GM23248 (cell line): ENCODE measurements at regions not wholly inside any gene's neighbourhood (a gene's known extent, or its start where the extent isn't known, plus 50 kb on each side); places are given as distances from the start of the nearest gene placed in this dataset.

Experiments used
- DNase-seq: peaks from one replicate; pipeline ENCODE4 v3.0.0-alpha.2; 2015
- H2AFZ ChIP-seq: fragments of 200-600 bp; sonication (generic); 2 replicates; pipeline ENCODE4 v1.6.1; 2016; ENCODE audit warnings: antibody characterized with exemption
- H3F3A ChIP-seq: fragments of 200-600 bp; sonication (generic); 2 replicates; pipeline ENCODE4 v1.6.1; 2016; ENCODE audit warnings: mild to moderate bottlenecking, antibody characterized with exemption, mixed run types; ENCODE audit not compliant: insufficient read depth
- H3K27ac ChIP-seq: fragments of 200-600 bp; sonication (generic); 2 replicates; pipeline ENCODE4 v1.5.1; 2016; ENCODE audit warnings: mild to moderate bottlenecking
- H3K27me3 ChIP-seq: fragments of 200-600 bp; sonication (generic); replicated peaks from 2 replicates; pipeline ENCODE4 v1.6.1; 2016; ENCODE audit warnings: mild to moderate bottlenecking; ENCODE audit not compliant: insufficient read depth
- H3K36me3 ChIP-seq: fragments of 200-600 bp; sonication (generic); 2 replicates; pipeline ENCODE4 v1.6.1; 2016; ENCODE audit warnings: low read depth, mild to moderate bottlenecking
- H3K4me1 ChIP-seq: fragments of 200-600 bp; sonication (generic); 2 replicates; pipeline ENCODE4 v1.6.1; 2016; ENCODE audit warnings: mild to moderate bottlenecking; ENCODE audit not compliant: insufficient read depth
- H3K4me2 ChIP-seq: fragments of 200-600 bp; sonication (generic); one replicate; pipeline ENCODE4 v1.6.1; 2016; ENCODE audit warnings: mild to moderate bottlenecking; ENCODE audit not compliant: unreplicated experiment
- H3K4me3 ChIP-seq: fragments of 200-600 bp; sonication (generic); 2 replicates; pipeline ENCODE4 v1.5.1; 2016; ENCODE audit warnings: mild to moderate bottlenecking
- H3K79me2 ChIP-seq: fragments of 200-600 bp; sonication (generic); 2 replicates; pipeline ENCODE4 v1.6.1; 2016; ENCODE audit warnings: mild to moderate bottlenecking; ENCODE audit not compliant: insufficient read depth
- H3K9ac ChIP-seq: fragments of 200-600 bp; sonication (generic); 2 replicates; pipeline ENCODE4 v1.6.1; 2016; ENCODE audit warnings: mild to moderate bottlenecking
- H3K9me2 ChIP-seq: fragments of 200-600 bp; sonication (generic); 2 replicates; pipeline ENCODE4 v1.6.1; 2016; ENCODE audit warnings: mixed run types, mild to moderate bottlenecking, moderate library complexity; ENCODE audit not compliant: insufficient read depth
- H3K9me3 ChIP-seq: fragments of 200-600 bp; sonication (generic); one replicate; pipeline ENCODE4 v1.6.1; 2017; ENCODE audit warnings: low read depth
- H4K20me1 ChIP-seq: fragments of 200-600 bp; sonication (generic); 2 replicates; pipeline ENCODE4 v1.6.0; 2016; ENCODE audit not compliant: insufficient read depth
- EZH2 ChIP-seq: fragments of 200-600 bp; sonication (generic); IDR thresholded peaks from 2 replicates; pipeline ENCODE4 v1.6.1; 2018; ENCODE audit warnings: antibody characterized with exemption, mild to moderate bottlenecking; ENCODE audit not compliant: insufficient read depth, poor library complexity, severe bottlenecking
- EZH2phosphoT487 ChIP-seq: fragments of 200-600 bp; sonication (generic); IDR thresholded peaks from 2 replicates; pipeline ENCODE4 v1.6.1; 2018; ENCODE audit warnings: antibody characterized with exemption, moderate library complexity, mild to moderate bottlenecking, low read depth; ENCODE audit not compliant: insufficient read depth
- WGBS, 2 experiments: methylation state at CpG; one replicate each; pipeline ENCODE4 v1.1.6; 2015 to 2017; ENCODE audit warnings: low lambda C conversion rate in 2 of 2, low coverage in 1 of 2; ENCODE audit errors: missing lambda C conversion rate in 2 of 2; 5-methylcytosine and 5-hydroxymethylcytosine counted together
- in situ Hi-C: fragments of 300-500 bp; cut with MboI; formaldehyde crosslinking; loops from 2 replicates; pipeline ENCODE4 v1.15.0; 2020

DNA sequence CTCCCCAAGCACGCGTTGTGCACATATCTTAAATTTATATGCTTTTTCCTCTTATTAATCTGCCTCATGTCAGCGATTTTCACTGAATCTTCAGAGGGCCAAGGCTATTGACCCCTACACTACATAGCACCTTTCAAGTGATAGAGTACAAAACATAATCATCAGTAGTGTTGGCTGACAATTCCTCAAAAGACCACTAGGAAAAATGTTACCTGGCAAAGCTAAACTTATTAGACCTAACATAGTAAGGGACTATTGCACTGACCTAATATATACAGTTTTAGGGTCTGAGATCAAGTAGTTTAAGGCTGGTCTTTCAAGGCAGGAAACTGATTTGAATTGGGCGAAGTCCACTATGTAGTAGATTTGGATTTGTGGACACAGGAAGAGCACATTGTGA lies 244.2 kb upstream of the ZC3H15 start:
- no peak overlapping the region for H3K4me2 ChIP-seq
- no peak overlapping the region for H3K4me3 ChIP-seq
- WGBS, 2 experiments: 93% methylated on average over 4 of the region's 4 CpGs
- TF ChIP-seq EZH2 (no peak), EZH2phosphoT487 (no peak)
- H3K79me2 ChIP-seq: no peaks in the 10 kb centered on the region
- H3K4me1 ChIP-seq: no peaks in the 10 kb centered on the region
- H2AFZ ChIP-seq: no peak overlapping the region
- in situ Hi-C loops: no loop called here
- H4K20me1 ChIP-seq: no peaks in the 10 kb centered on the region
- H3K9me2 ChIP-seq: no peaks in the 10 kb centered on the region
- H3K27ac ChIP-seq: no peak overlapping the region
- H3K27me3 ChIP-seq: no peaks in the 10 kb centered on the region
- no peaks in the 10 kb centered on the region for H3K36me3 ChIP-seq
- H3K9me3 ChIP-seq: no peaks in the 10 kb centered on the region
- H3K9ac ChIP-seq: no peak overlapping the region
- no peak for DNase-seq
- H3F3A ChIP-seq: no peaks in the 10 kb centered on the region

DNA sequence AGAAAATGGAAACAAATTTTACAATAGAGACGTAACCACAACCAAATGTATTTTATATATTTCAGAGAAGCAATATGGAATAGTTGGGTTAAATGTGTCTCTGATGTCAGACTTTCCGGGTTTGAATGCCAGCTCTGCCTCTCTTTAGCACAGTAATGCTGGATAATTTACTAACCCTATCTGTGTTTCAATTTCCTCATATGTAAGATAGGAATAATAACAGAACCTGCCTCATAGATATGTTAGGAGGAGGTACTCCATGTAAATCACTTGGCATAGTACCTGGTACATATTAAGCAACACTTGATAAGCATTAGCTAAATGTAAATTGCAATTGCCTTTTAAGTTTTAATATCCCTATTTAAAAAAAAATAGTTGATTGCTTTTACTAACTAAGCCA lies 231.3 kb upstream of the ZC3H15 start:
- H4K20me1 ChIP-seq: no peaks in the 10 kb centered on the region
- H3K9me3 ChIP-seq: no peaks in the 10 kb centered on the region
- H3K9me2 ChIP-seq: no peaks in the 10 kb centered on the region
- in situ Hi-C loops: no loop called here
- DNase-seq: no peak
- no peak overlapping the region for H3K4me2 ChIP-seq
- H3K4me3 ChIP-seq: no peak overlapping the region
- no peak overlapping the region for H3K27ac ChIP-seq
- no peaks in the 10 kb centered on the region for H3K79me2 ChIP-seq
- H2AFZ ChIP-seq: no peak overlapping the region
- no peaks in the 10 kb centered on the region for H3K4me1 ChIP-seq
- no peaks in the 10 kb centered on the region for H3K27me3 ChIP-seq
- 90 to 98% methylated on average over 2 of the region's 2 CpGs for WGBS, 2 experiments
- no peak overlapping the region for H3K9ac ChIP-seq
- H3K36me3 ChIP-seq: no peaks in the 10 kb centered on the region
- TF ChIP-seq EZH2phosphoT487 (no peak), EZH2 (no peak)
- H3F3A ChIP-seq: no peaks in the 10 kb centered on the region

DNA sequence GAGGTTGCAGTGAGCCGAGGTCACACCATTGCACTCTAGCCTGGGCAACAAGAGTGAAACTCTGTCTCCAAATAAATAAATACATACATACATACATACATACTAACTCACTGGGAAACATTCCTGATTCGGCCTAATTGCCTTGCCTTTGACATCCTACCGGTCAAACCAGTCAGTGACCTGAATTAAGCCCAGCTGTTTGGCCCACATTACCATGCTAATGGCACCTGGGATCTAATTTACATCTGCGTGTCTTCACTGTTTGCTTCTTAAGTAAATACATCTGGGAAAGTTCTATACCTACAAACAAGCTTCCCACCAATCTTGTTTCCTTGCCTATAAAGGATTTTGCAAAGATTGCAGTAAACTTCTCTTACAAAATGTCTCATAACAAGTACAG lies 230.2 kb upstream of the ZC3H15 start:
- H3K27ac ChIP-seq: no peak overlapping the region
- no peak for DNase-seq
- no peak overlapping the region for H3K4me3 ChIP-seq
- H2AFZ ChIP-seq: no peak overlapping the region
- H3F3A ChIP-seq: no peaks in the 10 kb centered on the region
- H3K9me3 ChIP-seq: no peaks in the 10 kb centered on the region
- no peaks in the 10 kb centered on the region for H3K27me3 ChIP-seq
- no peak for TF ChIP-seq EZH2
- no peak for TF ChIP-seq EZH2phosphoT487
- no peaks in the 10 kb centered on the region for H3K79me2 ChIP-seq
- in situ Hi-C loops: no loop called here
- no peaks in the 10 kb centered on the region for H3K4me1 ChIP-seq
- H3K9ac ChIP-seq: no peak overlapping the region
- no peaks in the 10 kb centered on the region for H3K36me3 ChIP-seq
- H3K4me2 ChIP-seq: no peak overlapping the region
- WGBS, 2 experiments: 83 to 86% methylated on average over 4 of the region's 4 CpGs
- H4K20me1 ChIP-seq: no peaks in the 10 kb centered on the region
- H3K9me2 ChIP-seq: no peaks in the 10 kb centered on the region

DNA sequence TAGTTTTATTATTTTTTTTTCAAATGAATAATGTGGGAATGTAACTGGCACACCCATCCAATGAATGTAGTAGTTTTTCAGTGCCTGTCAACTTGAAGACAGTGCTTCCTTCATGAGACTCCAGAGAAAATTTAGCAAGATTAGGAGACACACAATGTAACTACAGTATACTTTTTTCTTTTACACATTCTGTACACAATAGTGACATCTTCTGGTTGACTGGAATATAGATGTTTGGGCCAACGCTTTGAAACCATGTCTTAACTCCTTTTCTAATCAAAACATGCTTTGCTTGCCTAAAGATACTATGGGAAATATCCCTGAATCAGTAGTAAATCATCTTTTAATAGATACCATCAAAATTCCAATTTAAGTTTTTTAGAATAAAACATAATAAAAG lies 229.5 kb upstream of the ZC3H15 start:
- no peak overlapping the region for H3K9ac ChIP-seq

DNA sequence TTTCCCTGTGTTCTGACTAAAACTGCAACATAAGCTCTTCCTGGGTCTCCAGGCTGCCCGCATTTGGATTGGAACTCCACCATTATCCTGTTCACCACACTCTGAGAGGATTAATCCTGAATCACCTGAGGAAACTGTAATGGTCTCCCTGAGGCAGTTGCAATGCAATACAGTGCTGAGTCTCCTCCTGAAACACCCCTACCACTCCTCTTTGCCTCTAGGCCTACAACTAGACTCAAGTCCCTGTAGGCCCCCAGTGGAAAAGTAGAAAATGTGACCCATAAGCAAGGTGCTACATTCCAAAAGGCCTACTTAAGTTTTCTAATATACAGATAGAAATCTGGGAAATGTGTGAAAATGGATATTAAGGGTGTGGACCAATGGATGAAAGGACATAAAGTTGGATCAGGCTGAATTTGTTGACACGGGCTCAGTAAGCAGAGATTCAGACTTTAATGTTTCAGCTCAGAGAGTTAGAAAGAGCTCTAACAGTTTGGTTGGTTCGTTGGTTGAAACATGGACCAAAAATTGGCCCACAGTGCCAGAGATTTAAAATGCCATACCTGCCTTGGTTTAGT lies 222.3 kb upstream of the ZC3H15 start:
- H3K4me1 ChIP-seq: no peaks in the 10 kb centered on the region
- TF ChIP-seq EZH2phosphoT487: no peak
- TF ChIP-seq EZH2: no peak
- in situ Hi-C loops: no loop called here
- no peaks in the 10 kb centered on the region for H3K36me3 ChIP-seq
- no peaks in the 10 kb centered on the region for H4K20me1 ChIP-seq
- no peaks in the 10 kb centered on the region for H3K79me2 ChIP-seq
- H3K27ac ChIP-seq: no peak overlapping the region
- H3K9ac ChIP-seq: no peak overlapping the region
- no peaks in the 10 kb centered on the region for H3F3A ChIP-seq
- no peaks in the 10 kb centered on the region for H3K9me3 ChIP-seq
- no peak overlapping the region for H3K4me3 ChIP-seq
- no peaks in the 10 kb centered on the region for H3K27me3 ChIP-seq
- no peaks in the 10 kb centered on the region for H3K9me2 ChIP-seq
- H2AFZ ChIP-seq: no peak overlapping the region
- no peak overlapping the region for H3K4me2 ChIP-seq
- 69 to 70% methylated on average over 3 of the region's 3 CpGs for whole genome bisulfite sequencing, 2 experiments
- no peak for DNase-seq

More for the DNA sequence above, 229.5 kb upstream of the ZC3H15 start:
- Histone ChIP-seq H3K4me1 (no peaks in the 10 kb centered on the region), H3K36me3 (no peaks in the 10 kb centered on the region), H3F3A (no peaks in the 10 kb centered on the region), H3K79me2 (no peaks in the 10 kb centered on the region), H4K20me1 (no peaks in the 10 kb centered on the region), H2AFZ (no peak overlapping the region), H3K9me2 (no peaks in the 10 kb centered on the region), H3K4me3 (no peak overlapping the region), H3K27me3 (no peaks in the 10 kb centered on the region), H3K27ac (no peak overlapping the region), H3K4me2 (no peak overlapping the region), H3K9me3 (no peaks in the 10 kb centered on the region)
- 9 to 10% methylated on average over 1 of the region's 1 CpG for WGBS, 2 experiments
- DNase-seq: peak; percentile 56
- in situ Hi-C loops: no loop called here
- TF ChIP-seq EZH2: no peak
- no peak for TF ChIP-seq EZH2phosphoT487
